ENCODE measurements at regions not wholly inside any gene's neighbourhood (a gene's known extent, or its start where the extent isn't known, plus 50 kb on each side); places are given as distances from the start of the nearest gene placed in this dataset.
A peak's percentile ranks its signal among the peaks of the same experiment; 100 is the strongest.

DNA sequence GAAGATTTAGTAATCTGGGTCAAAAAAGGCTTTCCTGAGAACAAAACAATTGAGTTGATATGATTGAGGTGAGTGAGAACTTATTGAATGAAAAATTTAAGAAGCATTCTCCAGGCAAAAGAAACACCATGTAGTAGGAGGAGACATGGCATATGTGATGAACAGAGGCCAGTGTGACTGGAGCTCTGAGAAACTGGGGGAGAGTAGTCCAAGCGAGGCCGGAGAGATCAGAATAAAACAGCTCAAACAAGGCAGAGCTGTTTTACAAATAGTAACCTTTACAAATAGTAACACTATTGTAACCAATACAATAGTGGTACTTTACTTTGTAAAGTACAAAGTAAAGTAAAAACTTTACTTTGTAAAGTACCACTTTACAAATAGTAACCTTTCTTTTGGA is 1159.1 kb downstream of the PCDH9 start:
- no peak for DNase-seq (ENCODE audit: low read depth)

DNA sequence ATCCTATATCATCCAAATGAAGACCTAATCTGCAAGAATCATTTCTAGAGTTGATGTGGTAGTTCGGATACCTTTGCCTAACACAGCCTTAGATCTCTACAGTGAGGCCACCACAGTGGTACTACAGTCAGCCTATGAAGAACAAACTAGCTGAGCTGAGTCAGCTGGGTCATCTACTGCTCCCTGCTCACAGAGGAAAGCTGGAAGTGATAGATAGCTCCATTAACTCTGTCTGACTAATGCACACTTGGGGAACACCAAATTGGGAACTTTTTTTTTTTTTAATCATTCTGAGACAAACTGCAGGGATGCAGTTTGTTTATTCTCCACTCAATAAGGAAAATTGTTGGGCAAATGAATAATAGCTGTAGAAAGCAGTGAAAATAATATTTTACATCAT is 1160.6 kb downstream of the PCDH9 start:
- DNase-seq (ENCODE audit: low read depth) = no peak

DNA sequence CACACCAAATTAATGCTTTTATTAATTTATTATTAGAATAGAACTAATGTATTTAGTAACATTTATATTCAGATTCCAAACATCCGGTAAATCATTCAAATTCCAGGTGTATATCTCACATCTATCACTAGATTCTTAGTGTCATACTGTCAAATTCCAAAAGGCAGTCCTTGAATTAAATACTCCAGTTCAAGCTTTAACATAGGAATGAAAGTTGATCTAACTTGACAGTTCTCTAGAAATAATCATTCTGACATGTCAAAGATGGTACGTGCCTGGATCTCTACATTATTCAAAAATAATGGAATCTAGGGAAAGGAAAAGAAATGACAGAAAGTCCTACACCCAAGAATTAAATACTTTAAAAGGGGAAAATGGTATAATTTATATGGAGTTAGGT is 1161.5 kb downstream of the PCDH9 start:
- DNase-seq (ENCODE audit: low read depth) = no peak

DNA sequence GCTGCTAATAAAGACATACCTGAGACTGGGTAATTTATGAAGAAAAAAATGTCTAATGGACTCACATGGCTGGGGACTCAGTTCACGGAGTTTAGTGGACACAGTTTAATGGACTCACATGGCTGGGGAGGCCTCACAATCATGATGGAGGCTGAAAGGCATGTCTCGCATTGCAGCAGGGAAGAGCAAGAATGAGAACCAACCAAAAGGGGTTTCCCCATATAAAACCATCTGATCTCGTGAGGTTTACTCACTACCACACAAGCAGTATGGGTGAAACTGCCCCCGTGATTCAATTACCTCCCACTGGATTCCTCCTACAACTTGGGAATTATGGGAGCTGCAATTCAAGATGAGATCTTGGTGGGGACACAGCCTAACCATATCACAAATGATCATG is 1181.2 kb downstream of the PCDH9 start:
- DNase-seq (ENCODE audit: low read depth) = no peak

DNA sequence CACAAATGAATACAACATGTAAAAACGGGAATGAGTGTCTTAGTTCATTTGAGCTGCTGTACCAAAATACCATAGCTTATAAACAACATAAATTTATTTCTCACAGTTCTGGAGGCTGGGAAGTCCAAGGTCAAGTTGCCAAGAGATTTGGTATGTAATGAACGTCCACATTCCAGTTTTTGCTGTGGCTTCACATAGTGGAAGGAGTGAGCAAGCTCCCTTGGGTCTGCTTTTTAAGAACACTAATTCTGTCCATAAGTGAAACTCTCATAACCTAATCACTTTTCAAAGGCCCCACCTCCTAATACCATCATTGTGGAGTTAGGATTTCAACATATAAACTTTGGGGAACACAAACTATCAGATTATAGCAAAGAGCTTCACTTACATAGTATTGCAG is 1189.6 kb downstream of the PCDH9 start:
- DNase-seq (ENCODE audit: low read depth) = peak; percentile 8

DNA sequence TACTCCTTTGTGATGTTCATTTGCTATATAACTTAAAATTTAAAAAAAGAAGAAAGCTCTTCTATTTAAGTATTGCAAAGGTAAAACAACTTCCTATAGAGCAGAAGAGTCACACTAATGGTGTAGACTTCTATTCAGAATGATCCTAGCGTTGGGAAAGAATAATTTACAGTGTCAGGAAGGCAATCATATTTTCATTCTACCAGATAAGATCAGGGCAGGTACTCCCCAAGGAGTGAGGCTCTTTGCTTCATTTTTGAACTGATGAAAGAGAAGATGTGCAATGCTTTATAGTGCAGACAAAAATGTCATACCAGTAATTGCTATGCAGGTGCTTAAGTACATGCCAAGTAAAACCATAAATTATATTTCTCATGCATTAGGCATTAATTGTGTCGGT is 1193.0 kb downstream of the PCDH9 start:
- no peak for DNase-seq (ENCODE audit: low read depth)

DNA sequence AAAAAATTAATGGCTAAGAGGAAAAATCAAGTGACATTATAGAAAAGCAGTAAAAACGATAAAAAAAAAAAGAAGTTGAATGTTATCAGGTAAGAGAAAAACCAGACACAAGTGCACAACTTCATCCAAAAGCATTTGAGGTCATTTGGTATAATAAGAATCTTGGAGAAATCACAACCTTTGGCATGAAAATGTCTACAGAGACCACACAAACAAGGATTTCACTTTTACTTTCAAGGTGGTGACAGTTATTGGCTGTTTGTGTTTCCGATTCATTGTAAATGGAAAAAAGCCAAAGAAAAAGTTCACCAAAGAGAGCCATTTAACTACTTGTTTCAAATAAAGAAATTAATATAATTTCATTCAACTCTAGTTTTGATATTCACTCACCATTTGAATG is 1193.5 kb downstream of the PCDH9 start:
- no peak for DNase-seq (ENCODE audit: low read depth)

DNA sequence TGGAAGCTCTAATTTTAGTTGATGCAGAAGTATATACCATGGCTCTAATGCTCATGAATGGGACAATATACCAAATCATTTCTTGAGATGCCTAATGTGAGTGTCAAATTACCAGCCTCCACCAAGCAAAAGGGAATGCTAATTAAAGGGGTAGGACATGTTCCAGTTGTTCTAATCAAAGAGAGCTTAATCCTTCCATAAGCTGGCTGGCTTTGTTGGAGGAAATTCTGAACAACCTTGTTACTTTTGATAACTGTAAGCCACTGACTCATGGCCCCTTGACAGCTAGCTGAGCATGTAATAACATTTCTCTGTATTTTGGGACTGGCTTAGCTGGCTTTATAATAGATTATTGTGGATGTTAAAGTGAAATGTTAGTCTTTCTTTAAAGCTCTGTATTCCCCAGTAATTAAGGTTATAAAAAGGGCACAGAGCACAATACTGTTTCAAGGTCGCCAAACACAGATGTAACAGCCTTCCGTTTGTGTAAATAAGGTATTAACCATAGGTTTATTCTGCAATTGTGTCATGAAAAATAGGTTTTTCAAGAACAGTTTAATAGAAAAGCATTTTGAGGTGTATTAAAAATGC is 1194.0 kb downstream of the PCDH9 start:
- DNase-seq (ENCODE audit: low read depth) = no peak

DNA sequence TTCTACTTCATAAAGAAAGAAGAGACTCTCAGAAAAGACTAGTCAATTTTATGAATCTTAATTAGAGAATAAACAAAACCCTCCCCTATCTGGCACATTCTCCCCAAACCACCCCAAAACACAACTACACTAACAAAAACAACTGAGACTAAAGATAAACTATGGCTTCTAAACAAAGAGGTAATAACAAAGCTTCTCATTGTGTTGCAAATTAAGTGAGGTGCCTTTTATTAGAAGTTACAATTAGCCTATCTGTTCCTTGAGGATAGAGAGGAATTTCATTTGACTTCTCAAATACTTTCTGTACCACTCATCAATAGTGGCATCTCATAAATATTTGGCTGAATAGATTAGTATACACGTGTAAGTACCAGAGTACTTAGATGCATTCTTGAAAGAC is 1196.2 kb downstream of the PCDH9 start:
- DNase-seq (ENCODE audit: low read depth) = no peak

DNA sequence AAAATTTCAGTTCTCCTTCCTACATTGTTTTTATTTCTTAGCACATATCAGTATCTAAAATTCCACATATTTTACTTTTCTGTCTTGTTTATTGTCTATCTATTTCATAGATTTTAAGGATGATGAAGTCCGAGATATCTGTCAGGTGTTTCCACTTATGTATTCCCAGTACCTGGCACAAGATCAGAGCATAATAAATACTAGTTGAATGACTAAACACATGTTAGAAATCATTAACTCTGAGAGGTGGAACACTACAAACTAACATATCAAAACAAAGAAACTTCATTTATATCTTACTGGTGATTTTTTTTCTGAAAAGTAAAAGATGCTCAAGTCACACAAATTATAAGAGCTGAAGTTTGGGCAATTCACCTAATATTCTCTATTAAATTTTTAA is 1208.3 kb downstream of the PCDH9 start:
- DNase-seq (ENCODE audit: low read depth) = no peak

DNA sequence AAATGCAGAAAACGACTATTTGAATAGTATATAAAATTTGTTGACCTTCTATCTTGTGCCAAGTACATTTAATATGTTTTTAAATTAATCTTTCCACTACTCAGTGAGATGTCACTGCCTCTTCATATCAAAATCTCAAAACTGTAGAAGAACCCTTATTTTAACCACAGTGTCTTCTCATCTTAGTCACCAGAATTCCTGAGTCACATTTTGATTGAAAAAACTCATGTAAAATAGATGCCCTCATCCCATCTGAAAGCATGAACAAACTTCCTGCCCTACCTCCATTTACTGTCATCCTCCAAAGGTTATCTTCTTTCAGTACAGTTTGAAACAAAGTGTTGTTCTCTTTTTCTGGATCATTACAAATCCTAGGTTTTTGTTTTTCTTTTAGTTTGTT is 1215.4 kb downstream of the PCDH9 start:
- DNase-seq (ENCODE audit: low read depth) = no peak

DNA sequence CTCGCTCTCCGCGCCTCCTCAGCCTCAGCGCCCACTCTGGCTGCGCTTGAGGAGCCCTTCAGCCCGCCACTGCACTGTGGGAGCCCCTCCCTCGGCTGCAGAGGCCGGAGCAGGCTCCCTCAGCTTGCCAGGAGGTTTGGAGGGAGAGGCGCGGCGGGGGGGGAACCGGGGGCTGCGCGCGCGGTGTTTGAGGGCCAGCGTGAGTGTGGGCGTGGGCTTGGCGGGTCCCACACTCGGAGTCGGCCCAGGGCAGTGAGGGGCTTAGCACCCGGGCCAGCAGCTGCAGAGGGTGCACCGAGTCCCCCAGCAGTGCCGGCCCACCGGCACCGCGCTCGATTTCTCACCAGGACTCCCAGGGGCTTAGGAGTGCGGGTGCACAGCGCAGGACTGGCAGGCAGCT is 1220.9 kb downstream of the PCDH9 start:
- DNase-seq (ENCODE audit: low read depth) = no peak

DNA sequence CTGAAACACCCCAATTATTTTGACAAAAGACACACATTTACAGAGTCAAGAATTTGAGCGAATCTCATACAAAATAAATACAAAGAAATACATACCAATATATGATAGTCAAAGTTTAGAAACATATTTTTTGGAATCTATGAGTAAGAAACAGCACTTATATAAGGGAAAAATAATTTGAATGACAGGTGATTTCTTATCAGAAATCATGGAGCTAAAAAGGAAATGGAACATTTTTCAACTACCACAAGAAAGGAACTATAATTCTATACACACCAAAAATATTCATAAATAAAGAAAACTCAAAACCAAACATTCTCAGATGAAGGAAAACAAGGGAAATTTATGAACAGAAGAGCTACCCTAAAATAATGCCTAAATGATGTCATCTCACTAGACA is 1226.6 kb downstream of the PCDH9 start:
- DNase-seq (ENCODE audit: low read depth) = no peak

DNA sequence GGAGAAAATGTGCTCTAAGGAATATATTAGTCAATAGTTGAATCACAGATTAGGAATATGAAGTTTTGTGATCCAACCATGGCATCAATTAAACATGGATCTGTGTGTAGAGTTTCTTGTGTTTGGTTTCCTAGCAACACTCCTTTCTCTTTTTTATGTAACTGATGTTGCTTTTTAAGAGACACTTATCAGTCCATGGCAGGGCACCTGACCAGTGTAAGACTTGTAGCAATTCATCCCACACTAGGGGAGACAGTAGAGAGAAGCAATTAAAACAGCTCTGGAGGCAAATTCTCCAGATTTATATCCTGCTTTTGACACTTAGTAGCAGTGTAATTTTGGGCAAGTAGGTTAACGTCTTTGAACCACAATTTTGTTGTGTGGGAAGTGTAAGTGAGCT is 1229.0 kb downstream of the PCDH9 start:
- DNase-seq (ENCODE audit: low read depth) = no peak

DNA sequence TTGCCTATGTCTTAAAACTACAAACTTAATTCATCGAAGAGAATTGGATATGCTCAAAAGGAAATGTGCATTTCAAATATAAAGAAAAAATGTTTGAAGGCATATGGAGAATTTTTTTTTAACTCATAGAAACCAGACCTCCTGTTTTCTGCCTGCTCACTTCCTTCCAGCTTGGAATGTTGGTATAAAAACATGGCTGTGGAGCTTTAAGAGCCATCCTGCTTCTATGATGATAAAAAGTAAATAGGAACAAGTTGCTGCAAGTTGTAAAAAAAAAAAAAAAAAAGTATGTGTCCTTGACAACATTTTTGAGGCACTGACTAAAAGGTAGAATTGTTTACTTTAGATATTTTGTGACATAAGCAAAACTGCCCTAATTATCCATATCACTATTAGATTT is 1230.7 kb downstream of the PCDH9 start:
- DNase-seq (ENCODE audit: low read depth) = no peak

DNA sequence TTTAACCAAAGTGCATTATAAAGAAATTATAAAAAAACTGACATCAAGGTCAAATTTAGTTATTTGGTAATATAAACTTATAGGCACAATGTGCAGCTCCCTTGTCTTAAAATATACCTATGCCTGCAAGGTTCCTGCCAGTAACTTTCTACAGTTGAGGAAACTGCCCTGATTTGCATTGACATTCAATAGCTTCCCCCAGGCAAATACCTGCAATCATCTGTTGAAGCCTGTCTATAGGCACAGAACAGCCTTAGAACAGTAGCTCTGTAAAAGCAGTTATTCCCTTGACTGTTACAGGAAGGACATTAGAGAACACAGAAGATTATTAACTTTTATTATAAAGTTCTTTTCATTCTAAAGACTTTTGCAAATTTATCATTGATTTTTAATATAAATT is 1239.5 kb downstream of the PCDH9 start:
- no peak for DNase-seq (ENCODE audit: low read depth)

DNA sequence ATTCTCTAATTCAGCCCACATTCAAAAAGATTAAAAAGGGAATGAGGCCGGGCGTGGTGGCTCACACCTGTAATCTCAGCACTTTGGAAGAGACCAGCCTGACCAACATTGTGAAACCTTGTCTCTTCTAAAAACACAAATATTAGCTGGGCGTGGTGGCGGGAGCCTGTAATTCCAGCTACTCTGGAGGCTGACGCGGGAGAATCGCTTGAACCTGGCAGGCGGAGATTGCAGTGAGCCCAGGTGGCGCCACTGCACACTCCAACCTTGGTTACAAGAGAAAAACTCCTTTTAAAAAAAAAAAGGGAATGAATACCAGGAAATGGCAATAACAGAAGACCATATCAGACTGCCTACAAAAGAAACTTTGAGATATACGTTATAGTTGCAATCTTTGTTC is 1244.5 kb downstream of the PCDH9 start:
- no peak for DNase-seq (ENCODE audit: low read depth)

DNA sequence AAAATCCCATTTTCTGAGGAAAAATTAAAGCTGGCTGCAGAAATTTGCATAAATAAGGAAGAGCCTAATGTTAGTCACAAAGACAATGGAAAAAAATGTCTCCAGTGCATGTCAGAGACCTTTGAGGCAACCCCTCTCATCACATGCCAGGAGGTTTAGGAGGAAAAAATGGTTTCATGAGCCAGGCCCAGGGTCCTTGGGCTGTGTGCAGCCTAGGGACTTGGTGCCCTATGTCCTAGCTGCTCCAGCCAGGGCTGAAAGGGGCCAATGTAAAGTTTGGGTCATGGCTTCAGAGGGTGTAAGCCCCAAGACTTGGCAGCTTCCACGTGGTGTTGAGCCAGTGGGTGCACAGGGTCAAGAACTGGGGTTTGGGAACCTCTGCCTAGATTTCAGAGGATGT is 1252.6 kb downstream of the PCDH9 start:
- no peak for DNase-seq (ENCODE audit: low read depth)

DNA sequence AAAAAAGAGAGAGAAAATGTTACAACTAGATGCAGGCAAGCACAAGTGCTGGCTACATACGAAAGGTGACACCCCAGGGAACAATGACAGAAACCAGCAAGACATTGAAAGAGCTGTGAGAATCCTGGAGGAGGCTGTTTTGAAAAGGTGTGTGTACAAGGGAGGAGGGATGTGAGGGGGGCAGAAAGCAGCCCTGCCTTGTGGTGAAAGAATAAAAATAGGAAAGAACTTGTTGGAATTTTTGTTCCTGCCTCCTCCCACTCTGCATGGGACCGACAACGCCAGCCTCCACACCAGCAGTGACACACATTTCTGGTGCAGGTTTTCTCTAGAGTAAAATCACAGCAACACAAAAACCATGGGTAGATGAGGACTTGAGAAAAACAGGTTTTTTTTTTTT is 1258.6 kb downstream of the PCDH9 start:
- DNase-seq (ENCODE audit: low read depth) = no peak

DNA sequence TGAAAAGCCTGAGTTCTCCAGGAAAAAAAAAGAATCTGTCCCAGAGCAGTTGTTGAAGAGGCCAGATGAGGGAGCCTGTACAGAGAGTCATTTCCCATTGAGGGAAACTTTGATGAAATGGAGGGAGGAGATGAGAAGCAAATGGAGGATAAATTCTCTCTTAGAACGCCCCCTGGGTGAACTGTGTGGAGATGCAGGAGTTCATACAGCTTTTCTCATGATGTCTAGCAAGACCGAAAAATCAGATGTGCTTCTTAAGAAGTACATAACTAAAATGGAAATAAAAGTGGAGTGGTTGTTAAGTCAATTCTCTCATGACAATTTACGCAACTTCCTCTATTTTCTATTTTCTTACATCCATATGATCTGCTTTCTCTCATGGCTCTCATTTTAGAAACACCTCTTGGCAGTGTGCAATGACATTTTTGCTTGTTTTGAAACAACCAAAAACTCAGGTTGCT is 1263.1 kb downstream of the PCDH9 start:
- peak; percentile 51 for DNase-seq (ENCODE audit: low read depth)

DNA sequence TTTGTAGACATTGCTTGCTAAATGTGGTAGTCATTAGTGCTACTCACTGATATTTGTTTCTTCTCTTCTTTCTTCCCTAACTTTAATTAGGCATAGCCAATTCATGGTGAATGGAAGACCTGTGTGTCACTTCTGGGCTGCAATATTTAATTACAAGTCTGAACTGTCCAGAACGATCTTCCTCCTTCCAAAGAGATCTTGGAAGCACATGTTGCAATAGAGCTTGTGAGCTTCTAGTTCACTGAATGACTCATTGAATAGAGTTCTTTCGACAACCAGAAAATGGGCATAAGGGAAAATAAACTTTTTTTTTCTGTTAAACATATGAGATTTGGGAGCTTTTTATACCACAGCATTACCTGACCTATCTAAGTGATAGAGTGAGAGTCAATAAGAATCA is 1264.6 kb downstream of the PCDH9 start:
- peak; percentile 67 for DNase-seq (ENCODE audit: low read depth)

DNA sequence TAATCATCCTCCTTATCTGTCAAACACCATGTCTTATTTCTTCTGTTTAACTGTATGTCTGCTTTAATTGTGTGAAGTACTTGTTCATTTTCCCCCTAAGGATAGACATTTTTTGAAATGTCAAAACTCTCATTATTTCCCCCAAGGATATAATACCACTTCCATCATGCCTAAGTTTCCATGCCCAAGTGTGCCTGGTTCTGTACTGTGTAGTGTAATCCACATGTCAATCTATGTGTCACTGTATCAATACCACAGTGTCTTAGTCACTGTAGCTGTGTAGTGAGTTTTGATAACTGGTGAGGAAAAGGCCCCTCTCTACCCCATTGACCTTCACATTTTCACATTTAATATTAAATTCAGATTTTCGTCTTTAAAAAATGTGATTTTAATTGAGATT is 1265.5 kb downstream of the PCDH9 start:
- DNase-seq (ENCODE audit: low read depth) = no peak

DNA sequence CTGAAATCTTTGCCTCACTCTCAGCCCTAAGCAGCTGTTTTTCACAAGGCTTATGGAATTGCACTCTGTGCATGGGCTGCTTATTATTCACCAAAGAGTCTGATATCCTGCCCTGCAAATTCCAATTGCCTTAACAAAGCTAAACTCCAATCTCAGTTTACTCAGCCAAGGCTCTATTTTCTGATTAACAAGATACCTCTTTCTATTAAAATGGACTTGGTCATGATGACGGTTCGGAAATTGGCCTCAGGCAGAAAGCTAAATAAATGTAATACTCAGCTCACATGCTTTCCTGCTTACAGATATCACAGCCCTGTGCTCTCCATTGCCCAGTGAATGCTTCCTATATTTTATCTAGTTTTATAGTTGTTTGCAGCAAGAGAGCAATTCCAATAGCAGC is 1270.8 kb downstream of the PCDH9 start:
- peak; percentile 1 for DNase-seq (ENCODE audit: low read depth)

DNA sequence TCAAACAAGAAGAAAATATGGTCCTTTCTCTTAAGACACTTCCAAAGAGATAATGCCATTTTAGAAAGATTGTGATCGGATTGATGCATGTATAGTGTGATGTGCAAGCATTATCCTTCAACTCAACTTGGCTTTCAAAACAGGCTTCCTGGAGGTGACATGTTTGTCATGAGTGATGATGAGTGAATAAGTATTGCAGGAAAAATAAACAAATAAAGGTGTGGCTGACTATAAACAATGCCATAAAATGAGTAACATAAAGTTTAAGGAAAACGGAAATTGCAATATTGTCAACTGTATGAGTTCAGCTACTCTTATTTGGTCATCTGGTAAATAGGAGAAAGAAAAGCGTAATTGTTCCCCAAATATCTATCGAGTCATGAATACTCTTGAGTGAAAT is 1283.7 kb downstream of the PCDH9 start:
- DNase-seq (ENCODE audit: low read depth) = no peak

DNA sequence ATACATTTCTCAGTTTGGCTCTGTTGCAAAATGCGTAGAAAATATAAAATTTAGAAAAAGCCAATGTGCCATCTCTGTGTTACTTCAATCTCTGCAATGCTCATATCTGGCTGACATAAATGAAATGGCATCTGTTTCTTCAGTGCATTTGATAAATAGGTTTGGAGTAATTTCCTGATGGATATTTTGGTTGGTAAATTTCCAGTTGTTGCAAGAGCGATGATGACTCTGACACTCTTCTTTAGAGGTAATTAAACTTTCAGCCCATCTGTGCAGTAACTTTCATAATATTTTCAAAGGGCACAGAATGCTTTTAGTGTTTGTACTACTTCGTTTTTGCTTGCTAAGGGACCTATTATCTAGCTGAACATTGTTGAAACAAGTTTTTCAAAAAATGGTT is 1286.4 kb downstream of the PCDH9 start:
- no peak for DNase-seq (ENCODE audit: low read depth)
